ENCODE measurements at regions not wholly inside any gene's neighbourhood (a gene's known extent, or its start where the extent isn't known, plus 50 kb on each side); places are given as distances from the start of the nearest gene placed in this dataset.

- no peak for TF ChIP-seq POLR2A (IDR thresholded peaks at IDR 0.05; ENCODE audit: low read length)
- TF ChIP-seq GATA1 (IDR thresholded peaks at IDR 0.05; ENCODE audit: low read depth, low read length) = no peak
Observed at GRCh38 chr15:69914960-69915359, 182.8 kb downstream of the TLE3 start.
